KOPT-K1 (cell line): ENCODE measurements at regions not wholly inside any gene's neighbourhood (a gene's known extent, or its start where the extent isn't known, plus 50 kb on each side); places are given as distances from the start of the nearest gene placed in this dataset.
"Not testable (repeated sequence)": the region's sequence is repeated elsewhere in the genome, so short reads cannot be mapped to it uniquely, and the experiment has no call there.

Experiments used
- H3K27ac ChIP-seq: fragments of 200-600 bp; sonication (generic); 2 replicates; pipeline ENCODE4 v1.5.1; 2016; ENCODE audit warnings: antibody characterized with exemption, mild to moderate bottlenecking, low read depth, low read length; ENCODE audit not compliant: poor library complexity, severe bottlenecking
- H3K36me3 ChIP-seq: fragments of 200-600 bp; sonication (generic); 2 replicates; pipeline ENCODE4 v1.5.1; 2017; ENCODE audit warnings: antibody characterized with exemption, mild to moderate bottlenecking, low read length, moderate library complexity; ENCODE audit not compliant: insufficient read depth
- H3K9me3 ChIP-seq: fragments of 200-600 bp; sonication (generic); 2 replicates; pipeline ENCODE4 v1.5.1; 2017; ENCODE audit warnings: antibody characterized with exemption, low read length, mild to moderate bottlenecking; ENCODE audit not compliant: insufficient read depth, poor library complexity, severe bottlenecking

DNA sequence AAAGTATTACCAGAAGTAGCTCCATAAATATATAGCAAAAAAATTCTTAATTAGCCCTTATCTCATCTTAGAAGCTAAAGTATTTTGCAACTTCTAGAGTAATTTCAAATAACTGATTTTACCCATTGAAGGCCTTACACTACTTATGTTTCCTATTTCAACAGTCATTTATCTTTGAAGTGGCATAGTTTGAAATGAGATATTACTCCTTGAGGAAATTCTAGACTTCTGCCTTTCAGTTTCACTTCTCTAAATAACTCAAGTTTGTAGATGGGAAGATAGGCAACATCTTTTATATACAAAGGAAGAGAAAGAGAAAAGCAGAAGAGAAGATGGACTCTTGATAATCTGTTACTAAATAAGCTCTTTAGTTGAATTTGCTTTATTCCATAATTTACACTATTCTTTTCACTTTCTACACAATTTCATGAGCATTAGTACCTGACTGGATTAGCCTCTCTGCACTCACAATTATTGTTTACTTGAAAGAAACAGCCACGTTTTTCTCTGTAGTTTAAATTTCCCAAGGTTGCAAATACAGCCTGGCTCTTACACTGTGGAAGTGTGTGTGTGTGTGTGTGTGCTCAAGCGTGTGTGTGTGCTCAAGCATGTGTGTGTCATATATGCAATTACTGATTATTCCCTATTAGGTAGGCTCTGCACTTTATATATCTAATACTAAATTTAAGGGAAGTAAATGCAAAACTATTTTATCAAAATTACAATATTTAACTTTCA, 60.6 kb upstream of the EMB start:
- H3K36me3 ChIP-seq, result no peaks in the 10 kb centered on the region
- H3K27ac ChIP-seq, result peak overlapping the region; percentile 60
- peaks cover 22% of the 10 kb centered on the region for H3K9me3 ChIP-seq

GRCh38 chr5:50513028-50513457, 72.0 kb upstream of the EMB start:
- H3K9me3 ChIP-seq, H3K27ac ChIP-seq, H3K36me3 ChIP-seq: not testable (repeated sequence)

GRCh38 chr5:50521060-50521459, 80.0 kb upstream of the EMB start:
- H3K27ac ChIP-seq, H3K9me3 ChIP-seq, H3K36me3 ChIP-seq: not testable (repeated sequence)

GRCh38 chr5:50527514-50528060, 86.5 kb upstream of the EMB start:
- not testable (repeated sequence) for H3K27ac ChIP-seq, H3K36me3 ChIP-seq, H3K9me3 ChIP-seq

GRCh38 chr5:50535393-50535792, 94.3 kb upstream of the EMB start:
- Histone ChIP-seq H3K9me3 (no peaks in the 10 kb centered on the region), H3K36me3 (no peaks in the 10 kb centered on the region), H3K27ac (no peak overlapping the region)

GRCh38 chr5:50537534-50537933, 96.4 kb upstream of the EMB start:
- H3K27ac ChIP-seq, result not testable (repeated sequence)
- peaks cover 11% of the 10 kb centered on the region for H3K9me3 ChIP-seq

DNA sequence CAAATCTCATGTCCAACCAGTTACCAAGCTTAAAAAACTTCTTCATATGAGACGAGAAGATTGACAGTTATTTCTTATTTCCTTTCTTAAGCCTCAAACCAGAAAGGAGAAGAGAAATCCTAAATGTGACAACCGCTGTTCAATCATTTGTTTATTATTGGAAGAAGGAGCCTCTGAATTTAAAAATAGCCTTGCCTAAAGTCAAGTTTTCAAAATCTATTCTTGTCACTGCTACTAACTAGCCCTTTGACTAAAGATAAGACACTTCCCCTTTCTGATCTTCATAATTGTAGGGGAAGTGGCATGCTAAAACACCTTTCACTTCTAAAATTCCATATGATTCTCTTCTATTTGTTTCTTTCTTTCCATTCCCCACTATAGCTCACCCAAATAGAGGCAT, 106.2 kb upstream of the EMB start:
- Histone ChIP-seq H3K9me3 (no peaks in the 10 kb centered on the region), H3K36me3 (no peaks in the 10 kb centered on the region), H3K27ac (no peak overlapping the region)

More at GRCh38 chr5:50537534-50537933, 96.4 kb upstream of the EMB start:
- H3K36me3 ChIP-seq, result not testable (repeated sequence)

- no peak overlapping the region for H3K27ac ChIP-seq
- H3K9me3 ChIP-seq, result no peaks in the 10 kb centered on the region
- H3K36me3 ChIP-seq, result no peaks in the 10 kb centered on the region
Observed at GRCh38 chr5:50550267-50550666, 109.2 kb upstream of the EMB start.

- H3K9me3 ChIP-seq, result no peaks in the 10 kb centered on the region
- no peak overlapping the region for H3K27ac ChIP-seq
- H3K36me3 ChIP-seq, result no peaks in the 10 kb centered on the region
Observed at GRCh38 chr5:50550993-50551392, 109.9 kb upstream of the EMB start.

DNA sequence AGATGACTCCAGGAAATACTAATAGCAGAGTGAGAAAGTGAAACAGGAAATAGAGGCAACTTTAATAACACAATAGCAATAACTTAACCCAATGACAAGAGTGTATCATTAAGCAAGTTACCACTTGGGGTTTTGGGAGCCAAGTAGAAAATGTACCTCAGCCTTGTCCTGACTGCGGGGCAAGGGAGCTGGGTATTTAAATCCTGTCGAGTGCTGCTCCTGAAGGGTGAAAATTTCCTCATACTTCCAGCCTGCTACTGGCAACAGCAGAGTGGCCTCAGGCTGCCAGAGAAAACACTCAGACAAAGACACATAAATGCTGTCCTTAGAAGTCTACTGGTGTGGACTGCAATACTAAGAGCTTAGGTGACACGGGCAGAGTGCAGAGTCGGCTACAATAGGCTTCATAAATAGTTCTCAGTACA, 112.5 kb upstream of the EMB start:
- peak overlapping the region; percentile 58 for H3K27ac ChIP-seq
- H3K9me3 ChIP-seq, result no peaks in the 10 kb centered on the region
- H3K36me3 ChIP-seq, result no peaks in the 10 kb centered on the region

DNA sequence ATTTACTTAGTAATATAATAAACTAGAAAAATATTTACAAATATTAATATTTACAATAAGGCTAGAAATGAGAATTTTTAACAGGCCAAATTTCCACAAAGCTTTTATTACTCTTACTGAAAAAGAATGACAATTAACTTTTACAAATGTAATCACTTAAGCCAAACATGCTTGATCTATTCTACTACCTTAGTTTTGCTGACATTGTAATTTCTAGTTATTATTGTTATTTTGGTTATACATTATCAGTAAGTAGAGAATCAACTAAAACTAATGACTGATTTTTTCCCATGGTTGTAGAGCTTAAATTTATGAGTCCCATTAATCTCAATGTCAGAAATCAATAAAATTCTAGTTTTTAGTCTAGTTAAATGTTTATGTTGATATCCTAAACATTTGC, 107.8 kb upstream of the PARP8 start:
- not testable (repeated sequence) for H3K36me3 ChIP-seq, H3K27ac ChIP-seq, H3K9me3 ChIP-seq

DNA sequence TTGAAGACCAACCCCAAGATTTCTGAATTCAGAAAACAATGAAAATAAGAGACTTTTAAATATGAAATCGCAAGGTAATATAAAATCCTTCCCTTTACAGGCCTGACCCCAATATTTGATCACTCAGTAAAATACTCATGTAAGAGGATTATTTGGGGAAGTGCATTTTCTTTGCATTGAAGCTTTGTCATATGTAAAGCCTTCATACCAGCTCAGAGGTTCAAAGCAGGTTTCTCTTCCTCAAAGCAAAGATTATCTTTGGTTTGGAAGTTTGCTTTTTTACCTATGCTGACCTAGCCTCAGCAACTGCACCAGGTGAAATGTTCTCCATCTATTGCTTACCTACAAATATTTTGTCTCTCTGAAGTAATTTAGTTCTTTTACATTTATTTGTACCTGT, 106.5 kb upstream of the PARP8 start:
- Histone ChIP-seq H3K9me3 (no peaks in the 10 kb centered on the region), H3K27ac (no peak overlapping the region), H3K36me3 (no peaks in the 10 kb centered on the region)

GRCh38 chr5:50562694-50563093, 103.7 kb upstream of the PARP8 start:
- no peak overlapping the region for H3K27ac ChIP-seq

DNA sequence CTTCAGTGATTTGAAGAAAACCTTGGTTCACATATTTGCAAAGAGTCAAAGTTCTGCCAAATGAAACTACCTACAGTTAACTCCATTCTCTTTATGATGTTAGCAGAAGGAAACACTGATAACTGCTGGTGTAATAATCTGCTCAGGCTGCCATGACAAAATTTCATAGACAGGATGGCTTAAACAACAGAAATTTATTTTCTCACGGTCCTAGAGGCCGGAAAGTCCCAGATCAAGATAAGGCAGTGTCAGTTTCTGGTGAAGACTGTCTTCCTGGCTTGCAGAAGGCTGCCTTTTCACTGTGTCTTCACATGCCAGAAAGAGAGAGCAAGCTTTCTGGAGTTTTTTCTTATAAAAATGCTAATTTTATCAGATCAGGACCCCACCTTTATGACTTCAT, 102.4 kb upstream of the PARP8 start:
- Histone ChIP-seq H3K27ac (peak overlapping the region; percentile 50), H3K36me3 (no peaks in the 10 kb centered on the region), H3K9me3 (peaks cover 5% of the 10 kb centered on the region)

More at GRCh38 chr5:50562694-50563093, 103.7 kb upstream of the PARP8 start:
- Histone ChIP-seq H3K36me3 (no peaks in the 10 kb centered on the region), H3K9me3 (no peaks in the 10 kb centered on the region)

GRCh38 chr5:50564558-50564957, 101.9 kb upstream of the PARP8 start:
- peak overlapping the region; percentile 50 for H3K27ac ChIP-seq
- H3K36me3 ChIP-seq, result no peaks in the 10 kb centered on the region
- peaks cover 5% of the 10 kb centered on the region for H3K9me3 ChIP-seq

DNA sequence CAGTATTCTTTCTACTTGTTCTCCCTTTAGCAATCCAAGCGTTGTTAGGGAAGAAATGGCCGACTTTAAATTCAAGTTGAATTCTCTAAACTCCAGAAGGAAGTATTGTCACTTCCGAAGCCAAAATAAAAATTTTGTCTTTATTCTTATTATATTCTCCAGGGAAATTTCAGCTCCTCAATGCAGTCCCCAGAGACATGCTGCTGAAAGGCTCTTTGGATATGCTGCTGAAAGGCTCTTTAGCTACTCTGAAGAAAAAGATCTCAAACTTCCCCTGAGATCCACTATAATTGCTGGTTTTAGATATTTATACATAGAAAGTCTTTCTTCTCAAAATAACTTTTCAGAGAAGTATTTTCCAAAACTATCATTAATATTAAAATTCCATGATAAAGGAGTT, 92.3 kb upstream of the PARP8 start:
- H3K27ac ChIP-seq, result peak overlapping the region; percentile 47
- H3K36me3 ChIP-seq, result no peaks in the 10 kb centered on the region
- H3K9me3 ChIP-seq, result no peaks in the 10 kb centered on the region
